ENCODE measurements at regions not wholly inside any gene's neighbourhood (a gene's known extent, or its start where the extent isn't known, plus 50 kb on each side); places are given as distances from the start of the nearest gene placed in this dataset.

GRCh38 chr16:79363035-79363434, 237.5 kb downstream of the MAF start:
- ChIA-PET CTCF (interaction anchor here (0.7 kb wide), 1 partner anchor 235 kb away, joined by 3 read pairs; no protein-coding TSS in a partner anchor), POLR2A (no interaction called here)
- Histone ChIP-seq H3K4me2 (no peak overlapping the region), H3K9me2 (no peaks in the 10 kb centered on the region), H3F3A (replicated peaks; ENCODE audit: insufficient read depth) (no peaks in the 10 kb centered on the region), H4K20me1 (ENCODE audit: insufficient read depth) (no peaks in the 10 kb centered on the region), H3K9me3 (no peaks in the 10 kb centered on the region), H2AFZ (ENCODE audit: low read depth) (no peak overlapping the region), H3K79me2 (ENCODE audit: insufficient read depth) (no peaks in the 10 kb centered on the region), H3K9ac (no peak overlapping the region), H3K4me3 (ENCODE audit: low read depth in 2 of 2, low read length in 1 of 2) (no peak overlapping the region), H3K27me3 (ENCODE audit: insufficient read depth) (no peaks in the 10 kb centered on the region), H3K27ac (ENCODE audit: low read depth in 2 of 2, low read length in 1 of 2) (no peak overlapping the region), H3K4me1 (ENCODE audit: control insufficient read depth in 1 of 2, insufficient read depth in 2 of 2, low read depth in 1 of 2, low read length in 1 of 2) (no peaks in the 10 kb centered on the region), H3K36me3 (replicated peaks in 1 of 2; ENCODE audit: control insufficient read depth in 1 of 2, insufficient read depth in 2 of 2, low read length in 1 of 2) (no peaks in the 10 kb centered on the region)
- TF ChIP-seq MXI1 (IDR thresholded peaks at IDR 0.05; ENCODE audit: low read depth, low read length) (no peak), RCOR1 (IDR thresholded peaks at IDR 0.05; ENCODE audit: low read length) (no peak), RFX5 (IDR thresholded peaks at IDR 0.05; ENCODE audit: low read length) (no peak), CHD2 (IDR thresholded peaks at IDR 0.05; ENCODE audit: low read length, partially characterized antibody) (no peak), TCF12 (IDR thresholded peaks at IDR 0.05) (no peak), MAX (IDR thresholded peaks at IDR 0.05; ENCODE audit: low read depth) (no peak), FOXM1 (IDR thresholded peaks at IDR 0.05; ENCODE audit: low read depth) (no peak), GABPA (IDR thresholded peaks at IDR 0.05; ENCODE audit: low read depth) (no peak), NFIC (IDR thresholded peaks at IDR 0.05; ENCODE audit: borderline replicate concordance) (no peak)
- TF ChIP-seq, protein P1, sequence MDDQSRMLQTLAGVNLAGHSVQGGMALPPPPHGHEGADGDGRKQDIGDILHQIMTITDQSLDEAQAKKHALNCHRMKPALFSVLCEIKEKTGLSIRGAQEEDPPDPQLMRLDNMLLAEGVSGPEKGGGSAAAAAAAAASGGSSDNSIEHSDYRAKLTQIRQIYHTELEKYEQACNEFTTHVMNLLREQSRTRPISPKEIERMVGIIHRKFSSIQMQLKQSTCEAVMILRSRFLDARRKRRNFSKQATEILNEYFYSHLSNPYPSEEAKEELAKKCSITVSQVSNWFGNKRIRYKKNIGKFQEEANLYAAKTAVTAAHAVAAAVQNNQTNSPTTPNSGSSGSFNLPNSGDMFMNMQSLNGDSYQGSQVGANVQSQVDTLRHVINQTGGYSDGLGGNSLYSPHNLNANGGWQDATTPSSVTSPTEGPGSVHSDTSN (IDR thresholded peaks at IDR 0.05): no peak
- WGBS (ENCODE audit: low lambda C conversion rate): 39% methylated on average over 1 of the region's 1 CpG
- no peak for DNase-seq

DNA sequence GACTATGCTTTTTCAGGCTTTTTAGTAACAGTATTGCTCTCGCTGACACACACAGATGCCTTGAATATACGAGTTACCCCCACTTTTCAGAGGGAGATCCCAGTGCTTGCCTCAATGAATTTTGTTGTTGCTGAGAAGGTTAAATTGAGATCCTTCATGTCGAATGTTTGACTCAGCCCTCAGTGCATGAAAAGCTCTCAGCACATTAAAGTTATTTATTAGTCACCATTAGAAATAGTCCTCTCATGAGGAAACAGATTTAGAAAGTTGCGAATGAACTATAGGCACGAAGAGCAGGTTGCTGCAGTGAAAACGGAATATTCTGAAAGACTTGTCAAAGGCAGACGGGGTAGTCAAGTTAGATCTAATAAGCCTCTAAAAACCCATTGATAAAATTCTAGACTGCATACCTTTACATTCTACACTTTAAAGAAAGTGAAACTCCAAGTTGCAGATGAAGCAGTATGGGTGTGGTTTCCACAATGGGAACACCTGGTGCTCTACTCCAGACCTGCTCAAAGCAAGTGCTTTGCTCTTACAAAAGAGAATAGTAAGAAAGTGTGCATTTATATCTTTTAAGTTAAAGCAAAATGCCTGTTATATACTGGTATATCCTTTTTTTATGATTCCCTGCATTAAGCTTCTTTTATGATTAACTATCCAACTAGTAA, 238.1 kb downstream of the MAF start:
- Histone ChIP-seq H2AFZ (ENCODE audit: low read depth) (no peak overlapping the region), H3K4me2 (no peak overlapping the region), H3K9ac (no peak overlapping the region), H4K20me1 (ENCODE audit: insufficient read depth) (no peaks in the 10 kb centered on the region), H3K36me3 (replicated peaks in 1 of 2; ENCODE audit: control insufficient read depth in 1 of 2, insufficient read depth in 2 of 2, low read length in 1 of 2) (no peaks in the 10 kb centered on the region), H3K4me3 (ENCODE audit: low read depth in 2 of 2, low read length in 1 of 2) (no peak overlapping the region), H3K9me3 (no peaks in the 10 kb centered on the region), H3K79me2 (ENCODE audit: insufficient read depth) (no peaks in the 10 kb centered on the region), H3K27me3 (ENCODE audit: insufficient read depth) (no peaks in the 10 kb centered on the region), H3K4me1 (ENCODE audit: control insufficient read depth in 1 of 2, insufficient read depth in 2 of 2, low read depth in 1 of 2, low read length in 1 of 2) (no peaks in the 10 kb centered on the region), H3K27ac (ENCODE audit: low read depth in 2 of 2, low read length in 1 of 2) (no peak overlapping the region), H3K9me2 (no peaks in the 10 kb centered on the region), H3F3A (replicated peaks; ENCODE audit: insufficient read depth) (no peaks in the 10 kb centered on the region)
- 33% methylated on average over 7 of the region's 7 CpGs for WGBS (ENCODE audit: low lambda C conversion rate)
- TF ChIP-seq YY1 (IDR thresholded peaks at IDR 0.05; ENCODE audit: low read depth) (no peak), CHD2 (IDR thresholded peaks at IDR 0.05; ENCODE audit: low read length, partially characterized antibody) (no peak), ELF1 (IDR thresholded peaks at IDR 0.05) (no peak), FOSL2 (IDR thresholded peaks at IDR 0.05; ENCODE audit: borderline replicate concordance, low read depth) (no peak), POLR2AphosphoS5 (IDR thresholded peaks at IDR 0.05; ENCODE audit: low read depth, low read length) (no peak), FOXJ3 (CRISPR knock-in tag; IDR thresholded peaks at IDR 0.05) (no peak), TCF12 (IDR thresholded peaks at IDR 0.05) (no peak), GABPA (IDR thresholded peaks at IDR 0.05; ENCODE audit: low read depth) (no peak), RXRA (IDR thresholded peaks at IDR 0.05; ENCODE audit: borderline replicate concordance, low read depth) (no peak), RFX5 (IDR thresholded peaks at IDR 0.05; ENCODE audit: low read length) (no peak)
- TF ChIP-seq, protein P2, sequence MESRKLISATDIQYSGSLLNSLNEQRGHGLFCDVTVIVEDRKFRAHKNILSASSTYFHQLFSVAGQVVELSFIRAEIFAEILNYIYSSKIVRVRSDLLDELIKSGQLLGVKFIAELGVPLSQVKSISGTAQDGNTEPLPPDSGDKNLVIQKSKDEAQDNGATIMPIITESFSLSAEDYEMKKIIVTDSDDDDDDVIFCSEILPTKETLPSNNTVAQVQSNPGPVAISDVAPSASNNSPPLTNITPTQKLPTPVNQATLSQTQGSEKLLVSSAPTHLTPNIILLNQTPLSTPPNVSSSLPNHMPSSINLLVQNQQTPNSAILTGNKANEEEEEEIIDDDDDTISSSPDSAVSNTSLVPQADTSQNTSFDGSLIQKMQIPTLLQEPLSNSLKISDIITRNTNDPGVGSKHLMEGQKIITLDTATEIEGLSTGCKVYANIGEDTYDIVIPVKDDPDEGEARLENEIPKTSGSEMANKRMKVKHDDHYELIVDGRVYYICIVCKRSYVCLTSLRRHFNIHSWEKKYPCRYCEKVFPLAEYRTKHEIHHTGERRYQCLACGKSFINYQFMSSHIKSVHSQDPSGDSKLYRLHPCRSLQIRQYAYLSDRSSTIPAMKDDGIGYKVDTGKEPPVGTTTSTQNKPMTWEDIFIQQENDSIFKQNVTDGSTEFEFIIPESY (IDR thresholded peaks at IDR 0.05; ENCODE audit: borderline replicate concordance, low read depth): no peak
- TF ChIP-seq, protein P3, sequence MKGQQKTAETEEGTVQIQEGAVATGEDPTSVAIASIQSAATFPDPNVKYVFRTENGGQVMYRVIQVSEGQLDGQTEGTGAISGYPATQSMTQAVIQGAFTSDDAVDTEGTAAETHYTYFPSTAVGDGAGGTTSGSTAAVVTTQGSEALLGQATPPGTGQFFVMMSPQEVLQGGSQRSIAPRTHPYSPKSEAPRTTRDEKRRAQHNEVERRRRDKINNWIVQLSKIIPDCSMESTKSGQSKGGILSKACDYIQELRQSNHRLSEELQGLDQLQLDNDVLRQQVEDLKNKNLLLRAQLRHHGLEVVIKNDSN (IDR thresholded peaks at IDR 0.05; ENCODE audit: borderline replicate concordance, low read depth): no peak
- DNase-seq: no peak
- ChIA-PET POLR2A (no interaction called here), CTCF (no interaction called here)

Measured in SK-N-SH (cell line).